Spleen (tissue), 11 donors: ENCODE measurements at regions not wholly inside any gene's neighbourhood (a gene's known extent, or its start where the extent isn't known, plus 50 kb on each side); places are given as distances from the start of the nearest gene placed in this dataset.
"Not testable (repeated sequence)": the region's sequence is repeated elsewhere in the genome, so short reads cannot be mapped to it uniquely, and the experiment has no call there.

Source experiments
- DNase-seq: peaks from one replicate; pipeline ENCODE4 v3.0.0-alpha.2; 2020
- H3K27ac ChIP-seq, 8 donors: fragments of 200-600 bp; sonication (generic) in 7 of 8; 1 replicate in 4 of 8; 2 replicates in 4 of 8; pipeline versions ENCODE4 v1.5.0 to v1.8.0; 2016 to 2021; ENCODE audit warnings: inconsistent platforms in 4 of 8, mild to moderate bottlenecking in 4 of 8, moderate library complexity in 1 of 8
- H3K27me3 ChIP-seq, 7 donors: fragments of 200-600 bp; sonication (generic) in 6 of 7; replicated peaks in 1 of 7; 1 replicate in 4 of 7; 2 replicates in 3 of 7; pipeline versions ENCODE4 v1.5.0 to v1.8.0; 2016 to 2021; ENCODE audit warnings: inconsistent platforms in 3 of 7, mild to moderate bottlenecking in 1 of 7
- H3K36me3 ChIP-seq, 6 donors: fragments of 200-600 bp; sonication (generic) in 5 of 6; 1 replicate in 4 of 6; 2 replicates in 2 of 6; pipeline versions ENCODE4 v1.5.0 to v1.8.0; 2016 to 2021; ENCODE audit warnings: inconsistent platforms in 2 of 6
- H3K4me1 ChIP-seq, 6 donors: fragments of 200-600 bp; sonication (generic) in 5 of 6; 1 replicate in 3 of 6; 2 replicates in 3 of 6; pipeline versions ENCODE4 v1.5.0 to v1.8.0; 2016 to 2021; ENCODE audit warnings: inconsistent platforms in 3 of 6
- H3K4me3 ChIP-seq, 8 donors: fragments of 200-600 bp; sonication (generic) in 7 of 8; 1 replicate in 4 of 8; 2 replicates in 4 of 8; pipeline versions ENCODE4 v1.5.0 to v1.8.0; 2016 to 2021; ENCODE audit warnings: inconsistent platforms in 4 of 8, mild to moderate bottlenecking in 4 of 8, moderate library complexity in 2 of 8
- H3K9me3 ChIP-seq, 8 donors: fragments of 200-600 bp; sonication (generic) in 7 of 8; 1 replicate in 4 of 8; 2 replicates in 4 of 8; pipeline versions ENCODE4 v1.5.0 to v1.8.0; 2016 to 2021; ENCODE audit warnings: inconsistent platforms in 4 of 8
- CTCF ChIP-seq, 11 experiments: fragments of 200-600 bp in 7 of 11; fragments of 450-650 bp in 4 of 11; sonication (generic) in 4 of 11; IDR thresholded peaks in 8 of 11; conservative IDR thresholded peaks in 3 of 11; 1 replicate in 7 of 11; 2 replicates in 4 of 11; pipeline versions ENCODE4 v1.4.0 to v1.8.0; 2016 to 2021; ENCODE audit warnings: antibody characterized with exemption in 11 of 11, inconsistent platforms in 4 of 11, mild to moderate bottlenecking in 1 of 11
- POLR2A ChIP-seq, 3 donors: fragments of 450-650 bp; IDR thresholded peaks; one replicate each; pipeline ENCODE4 v1.5.1; 2017; ENCODE audit warnings: antibody characterized with exemption in 3 of 3, mild to moderate bottlenecking in 1 of 3
- POLR2AphosphoS5 ChIP-seq, 3 donors: sonication (generic); formaldehyde crosslinking; IDR thresholded peaks; one replicate each; pipeline ENCODE4 v1.5.1; 2017; ENCODE audit warnings: antibody characterized with exemption in 3 of 3
- WGBS, 5 donors: extraction: QIAGEN DNeasy Blood & Tissue Kit in 3 of 5; methylation state at CpG; one replicate each; pipeline versions ENCODE4 v1.1.5 to v1.1.7; 2013 to 2018; 5-methylcytosine and 5-hydroxymethylcytosine counted together
- intact Hi-C: fragments of 100-400 bp; cut with DNase I; formaldehyde crosslinking; loops from one replicate; pipeline ENCODE4 v1.15.0; 2023; ENCODE audit warnings: low total_unique reads
- donor health status: healthy with polysubstance abuse.
- donor health status: DM: no; HTN: no; CAD: no; lungs with moderate emphysema.
- donor health status: DM: no; HTN: no; CAD: no.
- donor health status: Bipolar disorder and iron deficiency.
- donor health status: healthy.
- donor health status: DM: no; HTN: no; CAD: no.
- donor health status: DM: yes; HTN: yes; CAD: no.

GRCh38 chr7:138188290-138188858 is 112.1 kb downstream of the AKR1D1 start:
- 68 to 89% (median 74%) methylated on average over 8 of the region's 8 CpGs for WGBS, 5 donors
- DNase-seq, result no peak
- peaks cover 0 to 33% (median 22%) of the 10 kb centered on the region in 8 donors for H3K9me3 ChIP-seq
- H3K4me3 ChIP-seq, result no peak overlapping the region
- intact Hi-C loops, result no loop called here
- H3K36me3 ChIP-seq, result no peaks in the 10 kb centered on the region
- no peak overlapping the region for H3K27ac ChIP-seq
- TF ChIP-seq CTCF (IDR thresholded peaks at IDR 0.05 in 8 of 11, conservative IDR thresholded peaks at IDR 0.05 in 3 of 11) (no peak), POLR2A (IDR thresholded peaks at IDR 0.05) (no peak), POLR2AphosphoS5 (IDR thresholded peaks at IDR 0.05) (no peak)
- no peaks in the 10 kb centered on the region for H3K4me1 ChIP-seq
- H3K27me3 ChIP-seq, result no peaks in the 10 kb centered on the region

GRCh38 chr7:138194567-138194966 is 118.3 kb downstream of the AKR1D1 start:
- TF ChIP-seq POLR2AphosphoS5 (IDR thresholded peaks at IDR 0.05) (no peak), CTCF (IDR thresholded peaks at IDR 0.05 in 8 of 11, conservative IDR thresholded peaks at IDR 0.05 in 3 of 11) (no peak), POLR2A (IDR thresholded peaks at IDR 0.05) (no peak)
- Histone ChIP-seq H3K4me1 (peaks cover 0 to 16% (median 0%) of the 10 kb centered on the region in 6 donors), H3K36me3 (no peaks in the 10 kb centered on the region), H3K9me3 (peaks cover 0 to 3% (median 0%) of the 10 kb centered on the region in 8 donors), H3K4me3 (no peak overlapping the region), H3K27me3 (no peaks in the 10 kb centered on the region), H3K27ac (no peak overlapping the region)
- intact Hi-C loops, result no loop called here
- DNase-seq, result no peak
- 83 to 96% (median 92%) methylated on average over 8 of the region's 8 CpGs for WGBS, 5 donors

GRCh38 chr7:138195151-138195571 is 118.9 kb downstream of the AKR1D1 start:
- no peak for TF ChIP-seq POLR2A (IDR thresholded peaks at IDR 0.05)
- 29 to 72% (median 51%) methylated on average over 2 of the region's 2 CpGs for WGBS, 5 donors
- H3K27me3 ChIP-seq, result no peaks in the 10 kb centered on the region
- peaks cover 0 to 16% (median 0%) of the 10 kb centered on the region in 6 donors for H3K4me1 ChIP-seq
- DNase-seq, result no peak
- H3K9me3 ChIP-seq, result no peaks in the 10 kb centered on the region
- H3K27ac ChIP-seq, result no peak overlapping the region
- no peak overlapping the region for H3K4me3 ChIP-seq
- intact Hi-C loops, result no loop called here
- no peaks in the 10 kb centered on the region for H3K36me3 ChIP-seq

- intact Hi-C loops, H3K36me3 ChIP-seq, H3K4me3 ChIP-seq, DNase-seq, H3K27me3 ChIP-seq, H3K9me3 ChIP-seq: not testable (repeated sequence)
- Histone ChIP-seq H3K27ac (peak overlapping the region in 4 of 8 donors; percentile 15 to 65 (median 54)), H3K4me1 (peaks cover 0 to 16% (median 0%) of the 10 kb centered on the region in 6 donors)
- WGBS, 5 donors, result 31 to 70% (median 52%) methylated on average over 3 of the region's 3 CpGs
These were observed 120.3 kb downstream of the AKR1D1 start for GRCh38 chr7:138196503-138196946.

GRCh38 chr7:138196971-138197896 is 121.0 kb downstream of the AKR1D1 start:
- WGBS, 5 donors, result 64 to 78% (median 69%) methylated on average over 2 of the region's 2 CpGs
- peak overlapping the region in 5 of 8 donors; percentile 4 to 65 (median 53) for H3K27ac ChIP-seq
- no peaks in the 10 kb centered on the region for H3K9me3 ChIP-seq
- intact Hi-C loops, result no loop called here
- H3K4me3 ChIP-seq, result no peak overlapping the region
- no peaks in the 10 kb centered on the region for H3K36me3 ChIP-seq
- H3K4me1 ChIP-seq, result peaks cover 0 to 16% (median 0%) of the 10 kb centered on the region in 6 donors
- no peaks in the 10 kb centered on the region for H3K27me3 ChIP-seq
- DNase-seq, result no peak
- TF ChIP-seq CTCF (IDR thresholded peaks at IDR 0.05 in 8 of 11, conservative IDR thresholded peaks at IDR 0.05 in 3 of 11) (no peak), POLR2A (IDR thresholded peaks at IDR 0.05) (no peak), POLR2AphosphoS5 (IDR thresholded peaks at IDR 0.05) (no peak)
